Heart left ventricle (tissue), 16 donors: ENCODE measurements at regions not wholly inside any gene's neighbourhood (a gene's known extent, or its start where the extent isn't known, plus 50 kb on each side); places are given as distances from the start of the nearest gene placed in this dataset.

Experiments used
- ATAC-seq, 4 donors: fragments of 200-7000 bp; cut with Tn5 transposase; one replicate each; pipeline ENCODE4 v1.9.1; 2020 to 2022; ENCODE audit warnings: moderate library complexity in 4 of 4, mild to moderate bottlenecking in 3 of 4, moderate number of reproducible peaks in 1 of 4
- DNase-seq, 5 donors: peaks; one replicate each; pipeline ENCODE4 v3.0.0-alpha.2; 2020
- H3K27ac ChIP-seq, 12 donors: fragments of 200-600 bp; sonication (generic) in 4 of 12; one replicate each; pipeline versions ENCODE4 v1.5.0 to v1.8.0; 2016 to 2022; ENCODE audit warnings: mild to moderate bottlenecking in 2 of 12
- H3K27me3 ChIP-seq, 9 donors: fragments of 200-600 bp; sonication (generic) in 2 of 9; one replicate each; pipeline versions ENCODE4 v1.5.1 to v1.8.0; 2016 to 2022; ENCODE audit warnings: mild to moderate bottlenecking in 3 of 9
- H3K36me3 ChIP-seq, 9 donors: fragments of 200-600 bp; sonication (generic) in 2 of 9; one replicate each; pipeline versions ENCODE4 v1.5.0 to v1.8.0; 2018 to 2022; ENCODE audit warnings: mild to moderate bottlenecking in 2 of 9
- H3K4me1 ChIP-seq, 12 donors: fragments of 200-600 bp; sonication (generic) in 4 of 12; one replicate each; pipeline versions ENCODE4 v1.5.0 to v1.8.0; 2016 to 2022; ENCODE audit warnings: mild to moderate bottlenecking in 3 of 12
- H3K4me3 ChIP-seq, 12 donors: fragments of 200-600 bp; sonication (generic) in 4 of 12; one replicate each; pipeline versions ENCODE4 v1.5.0 to v1.8.0; 2017 to 2022; ENCODE audit warnings: mild to moderate bottlenecking in 9 of 12, moderate library complexity in 4 of 12
- H3K9me3 ChIP-seq, 12 donors: fragments of 200-600 bp; sonication (generic) in 4 of 12; one replicate each; pipeline versions ENCODE4 v1.5.0 to v1.8.0; 2016 to 2022; ENCODE audit warnings: mild to moderate bottlenecking in 1 of 12
- POLR2A ChIP-seq, 2 donors: fragments of 450-650 bp; IDR thresholded peaks; one replicate each; pipeline ENCODE4 v1.6.1; 2017; ENCODE audit warnings: antibody characterized with exemption in 2 of 2, mild to moderate bottlenecking in 2 of 2, moderate library complexity in 2 of 2
- WGBS, 4 donors: extraction: QIAGEN DNeasy Blood & Tissue Kit in 2 of 4; methylation state at CpG; one replicate each; pipeline versions ENCODE4 v1.1.5 to v1.1.7; 2013 to 2018; 5-methylcytosine and 5-hydroxymethylcytosine counted together
- intact Hi-C, 10 donors: fragments of 100-400 bp; cut with DNase I; formaldehyde crosslinking; loops; one replicate each; pipeline versions ENCODE4 v1.11.1 to v1.14.2; 2022
- TF ChIP-seq, protein P1 (sequence below), 12 donors: fragments of 200-600 bp; sonication (generic) in 4 of 12; IDR thresholded peaks; one replicate each; pipeline versions ENCODE4 v1.5.0 to v1.8.0; 2018 to 2022; ENCODE audit warnings: antibody characterized with exemption in 12 of 12, mild to moderate bottlenecking in 5 of 12
- donor health status: ischemic (EF 13 %, LVEDD 7.1; RV severe dilation, severe dysfunction).
- donor health status: healthy with polysubstance abuse.
- donor health status: DM: no; HTN: yes; CAD: no.
- donor health status: DM: no; HTN: no; CAD: no.
- donor health status: ischemic (EF 25% LVEDD 6.9; RV normal size, moderate dysfunction).
- donor health status: ischemic (EF 25% LVEDD 5.7; RV mildly dilated, moderate dysfunction).
- donor health status: healthy.
- donor health status: DM: yes; HTN: yes; CAD: no.
- donor health status: ischemic (EF 35%, LVEDD 5.7; RV mildly dilated, moderate dysfunction).
- donor health status: nonischemic (EF 11% LVEDD 7.7; RV severe dilation, severe dysfunction).
- donor health status: DM: yes; HTN: yes; CAD: no.
- donor health status: PGD.
- donor health status: ischemic (EF 29% LVEDD 5.4; RV normal size, mild dysfunction).
- donor health status: nonischemic (EF 23%, LVEDD 6.1; RV moderate dilation, normal function).

DNA sequence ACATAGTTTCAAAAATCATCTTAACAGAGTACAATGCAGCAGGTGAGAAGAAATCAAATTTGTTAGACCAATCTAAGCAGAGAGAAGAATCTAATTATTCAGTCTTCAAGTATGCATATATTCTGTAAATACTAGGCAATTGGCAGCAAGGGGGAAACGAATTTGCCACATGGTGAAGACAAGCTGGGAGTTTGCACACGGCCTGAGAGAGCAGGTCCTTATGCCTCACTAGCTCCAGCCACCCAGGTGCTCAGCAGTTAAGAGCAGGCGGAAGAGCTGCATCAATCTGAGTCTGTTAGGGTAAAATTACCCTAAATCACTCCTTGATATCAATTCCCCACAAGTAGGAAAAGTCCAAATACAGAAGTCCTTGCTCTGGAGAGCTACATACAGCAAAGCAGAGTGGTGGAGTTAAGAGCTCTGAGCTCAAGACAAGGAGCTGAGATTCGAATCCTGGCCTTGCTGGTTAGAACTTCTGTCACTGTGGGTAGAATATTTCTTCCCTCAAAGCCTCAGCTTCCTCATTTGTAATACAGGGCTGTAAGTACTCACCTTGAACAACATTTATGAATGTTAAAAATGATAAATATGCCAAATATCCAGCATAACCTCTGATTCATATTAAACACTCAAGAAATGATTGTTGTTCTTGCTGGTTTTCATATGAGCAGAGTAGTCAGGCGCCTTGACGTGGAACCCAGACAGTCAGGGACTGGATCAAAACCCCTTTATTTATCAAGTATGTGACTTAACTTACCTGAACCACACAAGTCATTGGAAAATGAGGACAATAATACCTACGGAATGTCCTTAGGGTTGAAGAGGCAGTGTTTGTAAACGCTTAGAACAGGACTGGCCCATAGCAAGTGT, 444.2 kb downstream of the CDH26 start:
- ATAC-seq, result no peak
- TF ChIP-seq POLR2A (IDR thresholded peaks at IDR 0.05), result no peak
- TF ChIP-seq, protein P1, sequence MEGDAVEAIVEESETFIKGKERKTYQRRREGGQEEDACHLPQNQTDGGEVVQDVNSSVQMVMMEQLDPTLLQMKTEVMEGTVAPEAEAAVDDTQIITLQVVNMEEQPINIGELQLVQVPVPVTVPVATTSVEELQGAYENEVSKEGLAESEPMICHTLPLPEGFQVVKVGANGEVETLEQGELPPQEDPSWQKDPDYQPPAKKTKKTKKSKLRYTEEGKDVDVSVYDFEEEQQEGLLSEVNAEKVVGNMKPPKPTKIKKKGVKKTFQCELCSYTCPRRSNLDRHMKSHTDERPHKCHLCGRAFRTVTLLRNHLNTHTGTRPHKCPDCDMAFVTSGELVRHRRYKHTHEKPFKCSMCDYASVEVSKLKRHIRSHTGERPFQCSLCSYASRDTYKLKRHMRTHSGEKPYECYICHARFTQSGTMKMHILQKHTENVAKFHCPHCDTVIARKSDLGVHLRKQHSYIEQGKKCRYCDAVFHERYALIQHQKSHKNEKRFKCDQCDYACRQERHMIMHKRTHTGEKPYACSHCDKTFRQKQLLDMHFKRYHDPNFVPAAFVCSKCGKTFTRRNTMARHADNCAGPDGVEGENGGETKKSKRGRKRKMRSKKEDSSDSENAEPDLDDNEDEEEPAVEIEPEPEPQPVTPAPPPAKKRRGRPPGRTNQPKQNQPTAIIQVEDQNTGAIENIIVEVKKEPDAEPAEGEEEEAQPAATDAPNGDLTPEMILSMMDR (IDR thresholded peaks at IDR 0.05), result no peak
- no peaks in the 10 kb centered on the region for H3K27me3 ChIP-seq
- intact Hi-C loops, result no loop called here
- H3K36me3 ChIP-seq, result no peaks in the 10 kb centered on the region
- no peaks in the 10 kb centered on the region for H3K4me1 ChIP-seq
- peaks cover 0 to 10% (median 0%) of the 10 kb centered on the region in 12 donors for H3K9me3 ChIP-seq
- no peak overlapping the region for H3K4me3 ChIP-seq
- no peak for DNase-seq
- no peak overlapping the region for H3K27ac ChIP-seq
- WGBS, 4 donors, result 80 to 86% (median 83%) methylated on average over 8 of the region's 8 CpGs

DNA sequence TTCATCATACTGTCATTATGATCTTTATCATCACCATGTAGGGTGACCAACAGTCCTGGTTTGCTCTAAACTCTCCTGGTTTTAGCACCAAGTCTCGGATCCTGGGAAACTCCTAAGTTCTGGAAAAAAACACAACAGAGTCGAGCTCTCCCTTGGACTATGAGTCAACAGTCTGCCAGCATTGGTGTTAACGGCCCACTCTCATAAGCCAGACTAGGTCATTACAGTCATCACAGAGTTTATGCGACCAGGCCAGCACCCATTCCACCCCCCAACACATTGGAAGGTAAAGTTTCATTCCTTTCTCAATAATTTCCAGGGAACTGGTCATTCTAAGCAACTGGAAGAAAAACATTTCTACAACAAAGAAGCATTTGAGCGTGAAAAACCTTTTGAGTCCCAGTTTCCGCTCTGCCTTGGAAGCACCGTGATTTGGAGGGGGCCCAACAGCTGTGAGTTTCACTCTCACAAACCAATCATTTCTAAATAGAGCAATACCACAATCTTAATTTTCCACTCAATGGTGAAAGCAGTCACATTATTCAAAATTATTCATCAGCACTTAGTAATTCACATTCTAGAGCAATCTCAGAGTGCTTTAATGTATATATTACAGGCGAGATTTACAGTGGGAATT, 445.0 kb downstream of the CDH26 start:
- TF ChIP-seq, protein P1 (IDR thresholded peaks at IDR 0.05), result no peak
- no peak for TF ChIP-seq POLR2A (IDR thresholded peaks at IDR 0.05)
- H3K4me3 ChIP-seq, result no peak overlapping the region
- no peak for ATAC-seq
- H3K27ac ChIP-seq, result no peak overlapping the region
- H3K4me1 ChIP-seq, result no peaks in the 10 kb centered on the region
- intact Hi-C loops, result no loop called here
- H3K36me3 ChIP-seq, result no peaks in the 10 kb centered on the region
- WGBS, 4 donors, result 79 to 86% (median 86%) methylated on average over 8 of the region's 8 CpGs
- no peak for DNase-seq
- peaks cover 0 to 10% (median 0%) of the 10 kb centered on the region in 12 donors for H3K9me3 ChIP-seq
- H3K27me3 ChIP-seq, result no peaks in the 10 kb centered on the region

DNA sequence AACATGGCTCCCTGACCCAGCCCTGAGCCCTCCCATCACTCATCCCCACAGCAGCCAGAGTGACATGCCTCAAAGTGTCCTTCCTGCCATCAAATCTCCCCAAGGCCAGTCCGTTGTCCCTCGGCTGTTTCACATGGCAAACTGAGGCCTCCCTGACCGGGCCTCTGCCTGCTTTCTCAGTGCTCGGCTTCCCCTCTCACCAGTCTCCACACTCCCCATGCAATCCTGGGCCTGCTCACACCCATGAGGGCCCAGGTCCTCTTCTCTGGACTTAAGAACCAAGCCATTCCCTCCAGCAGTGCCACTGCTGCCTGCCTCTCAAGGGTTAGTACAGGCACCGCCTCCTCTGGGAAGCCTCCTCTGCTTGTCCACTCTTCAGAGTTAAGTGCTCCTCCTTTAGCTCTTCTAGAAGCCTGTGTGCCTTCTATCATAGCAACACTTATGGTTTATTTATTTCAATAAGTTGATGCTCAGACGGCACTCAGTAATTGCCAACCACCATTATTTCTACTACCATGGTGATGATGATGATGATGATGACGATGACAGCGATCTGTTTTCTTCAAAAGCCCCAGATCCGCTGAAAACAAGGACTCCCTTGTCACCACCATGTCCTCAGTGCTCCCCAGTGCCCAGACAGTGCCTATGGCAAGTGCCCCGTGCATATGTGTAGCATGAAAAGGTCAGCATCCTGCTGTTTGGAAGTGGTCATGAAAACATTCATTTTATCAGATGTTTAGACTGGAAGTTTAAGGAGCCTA, 449.0 kb downstream of the CDH26 start:
- H3K4me3 ChIP-seq, result no peak overlapping the region
- TF ChIP-seq, protein P1 (IDR thresholded peaks at IDR 0.05), result no peak
- TF ChIP-seq POLR2A (IDR thresholded peaks at IDR 0.05), result no peak
- H3K27me3 ChIP-seq, result no peaks in the 10 kb centered on the region
- H3K9me3 ChIP-seq, result peaks cover 0 to 5% (median 0%) of the 10 kb centered on the region in 12 donors
- H3K27ac ChIP-seq, result no peak overlapping the region
- ATAC-seq (no peak), DNase-seq (no peak)
- no peaks in the 10 kb centered on the region for H3K36me3 ChIP-seq
- intact Hi-C loops, result no loop called here
- H3K4me1 ChIP-seq, result no peaks in the 10 kb centered on the region
- WGBS, 4 donors, result 77 to 85% (median 83%) methylated on average over 10 of the region's 10 CpGs

DNA sequence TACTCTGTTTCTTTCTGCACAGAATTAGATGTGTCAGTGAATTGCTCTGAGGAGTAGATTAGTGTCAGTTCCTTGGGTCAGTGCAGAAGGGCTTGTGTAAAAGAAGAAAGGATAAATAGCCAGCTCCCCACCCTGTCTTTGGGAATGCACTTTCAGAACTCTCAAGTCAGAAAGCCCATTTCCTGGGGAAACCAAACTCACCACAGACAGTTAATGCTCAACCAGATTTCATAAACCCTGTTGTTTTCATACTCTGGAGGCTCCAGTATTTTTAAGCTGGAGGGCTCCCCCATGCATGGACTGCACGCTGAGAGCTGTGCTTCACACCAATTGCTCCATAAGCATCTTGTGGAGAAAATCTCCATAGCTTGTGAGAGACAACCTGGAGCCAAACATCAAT, 449.7 kb downstream of the CDH26 start:
- no peaks in the 10 kb centered on the region for H3K27me3 ChIP-seq
- no peak overlapping the region for H3K4me3 ChIP-seq
- ATAC-seq (no peak), DNase-seq (no peak)
- no peaks in the 10 kb centered on the region for H3K4me1 ChIP-seq
- WGBS, 4 donors, result 60 to 80% (median 72%) methylated on average over 1 of the region's 1 CpG
- peaks cover 0 to 5% (median 0%) of the 10 kb centered on the region in 12 donors for H3K9me3 ChIP-seq
- H3K27ac ChIP-seq, result no peak overlapping the region
- H3K36me3 ChIP-seq, result no peaks in the 10 kb centered on the region
- TF ChIP-seq POLR2A (IDR thresholded peaks at IDR 0.05), result no peak
- intact Hi-C loops, result no loop called here
